ENCODE measurements at regions not wholly inside any gene's neighbourhood (a gene's known extent, or its start where the extent isn't known, plus 50 kb on each side); places are given as distances from the start of the nearest gene placed in this dataset.
A peak's percentile ranks its signal among the peaks of the same experiment; 100 is the strongest.

- no peak overlapping the region for H3K4me3 ChIP-seq (ENCODE audit: low read depth, low read length)
- TF ChIP-seq CTCF (conservative IDR thresholded peaks at IDR 0.05; ENCODE audit: low read depth, low read length) = no peak
- no peak for DNase-seq (ENCODE audit: low read depth)
Observed at GRCh38 chr3:106533093-106533787, 664.4 kb upstream of the CBLB start.

- no peak overlapping the region for H3K4me3 ChIP-seq (ENCODE audit: low read depth, low read length)
- no peak for DNase-seq (ENCODE audit: low read depth)
- TF ChIP-seq CTCF (conservative IDR thresholded peaks at IDR 0.05; ENCODE audit: low read depth, low read length) = no peak
Observed at GRCh38 chr3:106533788-106534160, 665.0 kb upstream of the CBLB start.

- no peak for TF ChIP-seq CTCF (conservative IDR thresholded peaks at IDR 0.05; ENCODE audit: low read depth, low read length)
- DNase-seq (ENCODE audit: low read depth) = no peak
- no peak overlapping the region for H3K4me3 ChIP-seq (ENCODE audit: low read depth, low read length)
Observed at GRCh38 chr3:106534206-106534605, 665.4 kb upstream of the CBLB start.

GRCh38 chr3:106540743-106541142 is 671.9 kb upstream of the CBLB start:
- TF ChIP-seq CTCF (conservative IDR thresholded peaks at IDR 0.05; ENCODE audit: low read depth, low read length) = peak; percentile 17
- no peak overlapping the region for H3K4me3 ChIP-seq (ENCODE audit: low read depth, low read length)
- DNase-seq (ENCODE audit: low read depth) = no peak

- TF ChIP-seq CTCF (conservative IDR thresholded peaks at IDR 0.05; ENCODE audit: low read depth, low read length) = no peak
- DNase-seq (ENCODE audit: low read depth) = peak; percentile 20
- no peak overlapping the region for H3K4me3 ChIP-seq (ENCODE audit: low read depth, low read length)
Observed at GRCh38 chr3:106542101-106542769, 673.4 kb upstream of the CBLB start.

GRCh38 chr3:106552351-106553043 is 683.7 kb upstream of the CBLB start:
- DNase-seq (ENCODE audit: low read depth) = no peak
- no peak overlapping the region for H3K4me3 ChIP-seq (ENCODE audit: low read depth, low read length)
- no peak for TF ChIP-seq CTCF (conservative IDR thresholded peaks at IDR 0.05; ENCODE audit: low read depth, low read length)
